ENCODE measurements at regions not wholly inside any gene's neighbourhood (a gene's known extent, or its start where the extent isn't known, plus 50 kb on each side); places are given as distances from the start of the nearest gene placed in this dataset.

DNA sequence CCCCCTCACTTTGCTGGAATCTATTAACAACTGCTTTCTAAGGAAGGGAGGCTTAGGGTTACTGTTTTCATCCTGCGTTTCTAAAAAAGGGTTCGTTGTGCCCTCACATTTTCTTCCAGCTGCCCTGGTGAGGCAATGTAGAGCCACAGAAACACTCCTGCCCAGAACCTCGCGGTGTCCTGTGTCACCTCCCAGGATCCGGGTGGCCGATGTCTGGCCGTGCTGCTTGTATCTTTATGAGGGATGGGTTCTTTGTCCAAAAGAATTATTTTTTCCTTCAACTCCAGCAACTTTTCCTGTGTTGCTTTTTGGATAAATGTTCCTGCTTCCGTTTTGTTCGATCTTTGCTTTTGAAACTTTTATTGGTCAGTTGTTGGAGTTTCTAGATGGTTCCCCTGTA is 291.8 kb upstream of the HS6ST1 start:
- H3K9me1 ChIP-seq (ENCODE audit: control insufficient read depth, extremely low read depth, insufficient read depth, low read length): no peaks in the 10 kb centered on the region
- H3K79me2 ChIP-seq (ENCODE audit: control insufficient read depth, insufficient read depth, low read length): no peaks in the 10 kb centered on the region
- no peak for TF ChIP-seq EZH2 (IDR thresholded peaks at IDR 0.05; ENCODE audit: low read length)
- TF ChIP-seq, protein P1, sequence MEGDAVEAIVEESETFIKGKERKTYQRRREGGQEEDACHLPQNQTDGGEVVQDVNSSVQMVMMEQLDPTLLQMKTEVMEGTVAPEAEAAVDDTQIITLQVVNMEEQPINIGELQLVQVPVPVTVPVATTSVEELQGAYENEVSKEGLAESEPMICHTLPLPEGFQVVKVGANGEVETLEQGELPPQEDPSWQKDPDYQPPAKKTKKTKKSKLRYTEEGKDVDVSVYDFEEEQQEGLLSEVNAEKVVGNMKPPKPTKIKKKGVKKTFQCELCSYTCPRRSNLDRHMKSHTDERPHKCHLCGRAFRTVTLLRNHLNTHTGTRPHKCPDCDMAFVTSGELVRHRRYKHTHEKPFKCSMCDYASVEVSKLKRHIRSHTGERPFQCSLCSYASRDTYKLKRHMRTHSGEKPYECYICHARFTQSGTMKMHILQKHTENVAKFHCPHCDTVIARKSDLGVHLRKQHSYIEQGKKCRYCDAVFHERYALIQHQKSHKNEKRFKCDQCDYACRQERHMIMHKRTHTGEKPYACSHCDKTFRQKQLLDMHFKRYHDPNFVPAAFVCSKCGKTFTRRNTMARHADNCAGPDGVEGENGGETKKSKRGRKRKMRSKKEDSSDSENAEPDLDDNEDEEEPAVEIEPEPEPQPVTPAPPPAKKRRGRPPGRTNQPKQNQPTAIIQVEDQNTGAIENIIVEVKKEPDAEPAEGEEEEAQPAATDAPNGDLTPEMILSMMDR (optimal IDR thresholded peaks at IDR 0.05 in 1 of 3, IDR thresholded peaks at IDR 0.05 in 1 of 3, conservative IDR thresholded peaks at IDR 0.05 in 1 of 3; ENCODE audit: extremely low read depth in 1 of 3, insufficient read depth in 2 of 3, low read length in 3 of 3): no peak
- no peak overlapping the region for H3K9ac ChIP-seq (ENCODE audit: control insufficient read depth, extremely low read depth, insufficient read depth, low read length)
- H3K4me2 ChIP-seq (ENCODE audit: control insufficient read depth, extremely low read depth, insufficient read depth, low read depth, low read length): no peak overlapping the region
- H2AFZ ChIP-seq (ENCODE audit: control insufficient read depth, low read length): no peak overlapping the region
- H3K27ac ChIP-seq (ENCODE audit: control insufficient read depth, insufficient read depth, low read length): no peak overlapping the region
- no peaks in the 10 kb centered on the region for H3K4me1 ChIP-seq (ENCODE audit: control insufficient read depth, extremely low read depth, insufficient read depth, low read length)
- H3K9me3 ChIP-seq (ENCODE audit: control insufficient read depth, low read depth, low read length): no peaks in the 10 kb centered on the region
- no peak overlapping the region for H3K4me3 ChIP-seq (ENCODE audit: control insufficient read depth in 2 of 3, extremely low read depth in 1 of 3, insufficient read depth in 2 of 3, low read depth in 1 of 3, low read length in 3 of 3)
- no peaks in the 10 kb centered on the region for H4K20me1 ChIP-seq (ENCODE audit: control insufficient read depth, extremely low read depth, insufficient read depth, low read length)
- no peaks in the 10 kb centered on the region for H3K36me3 ChIP-seq (ENCODE audit: control insufficient read depth in 2 of 2, extremely low read depth in 1 of 2, insufficient read depth in 2 of 2, low read length in 2 of 2)
- no peak for DNase-seq (ENCODE audit: low read depth, low spot score)
- H3K27me3 ChIP-seq (ENCODE audit: control insufficient read depth, extremely low read depth, insufficient read depth, low read length): no peaks in the 10 kb centered on the region
- dilution Hi-C loops (cut with MboI; ENCODE audit: extremely low pct_ligation_motif_present, low sequenced_read_pairs): no loop called here
- FAIRE-seq: no peak

DNA sequence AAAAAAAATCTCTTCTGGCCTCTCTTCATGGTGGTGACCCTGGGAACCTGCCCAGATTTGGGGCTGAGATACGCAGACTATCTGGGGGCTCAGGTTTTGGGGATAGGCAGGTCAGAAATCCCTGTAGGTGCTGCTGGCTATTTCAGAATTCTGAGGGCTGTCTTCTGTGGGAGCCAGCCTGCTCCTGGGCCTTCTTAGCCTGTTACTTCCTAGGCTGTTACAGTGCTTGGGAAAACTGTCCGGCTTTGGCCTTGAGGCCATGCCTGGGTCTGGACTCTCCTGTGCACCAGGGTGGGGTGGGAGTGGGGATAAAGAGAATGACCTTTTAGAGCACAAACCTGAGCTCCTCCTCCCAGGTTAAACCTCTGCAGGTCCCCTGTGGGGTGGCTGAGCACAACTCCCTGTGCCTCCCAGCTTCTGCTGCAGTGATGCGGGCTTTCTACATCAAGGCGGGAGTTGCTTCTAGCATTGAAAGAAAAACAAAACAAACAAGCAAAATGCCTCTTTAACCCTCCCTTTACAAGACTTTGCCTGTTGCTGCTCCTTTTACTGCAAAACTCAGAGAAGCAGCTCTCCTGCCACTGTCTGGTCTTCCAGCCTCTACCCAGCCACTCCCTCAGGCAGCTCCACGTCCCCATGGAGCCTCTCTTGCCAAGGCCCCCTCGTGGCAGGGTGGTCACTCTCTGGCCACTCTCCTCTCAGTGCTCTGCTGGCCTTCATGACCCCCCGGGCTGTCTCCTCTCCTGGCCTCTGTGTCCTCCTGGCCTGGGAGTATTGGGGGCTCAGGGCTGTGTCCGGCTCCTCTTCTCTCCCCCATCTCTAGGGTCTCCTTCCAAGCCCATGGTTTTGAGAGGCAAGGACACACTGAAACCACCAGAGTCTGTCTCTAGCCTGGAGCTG is 293.0 kb upstream of the HS6ST1 start:
- TF ChIP-seq, protein P1 (optimal IDR thresholded peaks at IDR 0.05 in 1 of 3, IDR thresholded peaks at IDR 0.05 in 1 of 3, conservative IDR thresholded peaks at IDR 0.05 in 1 of 3; ENCODE audit: extremely low read depth in 1 of 3, insufficient read depth in 2 of 3, low read length in 3 of 3): no peak
- no peak for TF ChIP-seq EZH2 (IDR thresholded peaks at IDR 0.05; ENCODE audit: low read length)
- Histone ChIP-seq H3K36me3 (ENCODE audit: control insufficient read depth in 2 of 2, extremely low read depth in 1 of 2, insufficient read depth in 2 of 2, low read length in 2 of 2) (no peaks in the 10 kb centered on the region), H3K27me3 (ENCODE audit: control insufficient read depth, extremely low read depth, insufficient read depth, low read length) (no peaks in the 10 kb centered on the region), H3K4me1 (ENCODE audit: control insufficient read depth, extremely low read depth, insufficient read depth, low read length) (no peaks in the 10 kb centered on the region), H3K9me3 (ENCODE audit: control insufficient read depth, low read depth, low read length) (no peaks in the 10 kb centered on the region), H2AFZ (ENCODE audit: control insufficient read depth, low read length) (no peak overlapping the region), H3K9ac (ENCODE audit: control insufficient read depth, extremely low read depth, insufficient read depth, low read length) (no peak overlapping the region), H3K79me2 (ENCODE audit: control insufficient read depth, insufficient read depth, low read length) (no peaks in the 10 kb centered on the region), H3K27ac (ENCODE audit: control insufficient read depth, insufficient read depth, low read length) (no peak overlapping the region), H3K4me2 (ENCODE audit: control insufficient read depth, extremely low read depth, insufficient read depth, low read depth, low read length) (no peak overlapping the region), H3K4me3 (ENCODE audit: control insufficient read depth in 2 of 3, extremely low read depth in 1 of 3, insufficient read depth in 2 of 3, low read depth in 1 of 3, low read length in 3 of 3) (no peak overlapping the region), H4K20me1 (ENCODE audit: control insufficient read depth, extremely low read depth, insufficient read depth, low read length) (no peaks in the 10 kb centered on the region), H3K9me1 (ENCODE audit: control insufficient read depth, extremely low read depth, insufficient read depth, low read length) (no peaks in the 10 kb centered on the region)
- FAIRE-seq (no peak), DNase-seq (ENCODE audit: low read depth, low spot score) (no peak)
- dilution Hi-C loops (cut with MboI; ENCODE audit: extremely low pct_ligation_motif_present, low sequenced_read_pairs): no loop called here
